Glomerular endothelial cell (primary cell): ENCODE measurements at regions not wholly inside any gene's neighbourhood (a gene's known extent, or its start where the extent isn't known, plus 50 kb on each side); places are given as distances from the start of the nearest gene placed in this dataset.
"Not testable (repeated sequence)": the region's sequence is repeated elsewhere in the genome, so short reads cannot be mapped to it uniquely, and the experiment has no call there.

Experiments used
- DNase-seq: peaks from one replicate; pipeline ENCODE4 v3.0.0-alpha.2; 2011; ENCODE audit warnings: low read depth, low spot score; ENCODE audit errors: extremely low read depth

GRCh38 chr12:131287015-131287937 is 333.6 kb downstream of the ADGRD1 start:
- DNase-seq, result no peak

- no peak for DNase-seq
Observed at GRCh38 chr12:131287938-131288764, 334.4 kb downstream of the ADGRD1 start.

- not testable (repeated sequence) for DNase-seq
Observed at GRCh38 chr12:131288765-131289695, 335.3 kb downstream of the ADGRD1 start.

GRCh38 chr12:131289807-131290206 is 336.1 kb downstream of the ADGRD1 start:
- not testable (repeated sequence) for DNase-seq

GRCh38 chr12:131290255-131290959 is 336.7 kb downstream of the ADGRD1 start:
- no peak for DNase-seq

- DNase-seq, result not testable (repeated sequence)
Observed at GRCh38 chr12:131293071-131294015, 339.6 kb downstream of the ADGRD1 start.

- not testable (repeated sequence) for DNase-seq
Observed at GRCh38 chr12:131294716-131295115, 341.0 kb downstream of the ADGRD1 start.

GRCh38 chr12:131295117-131295516 is 341.4 kb downstream of the ADGRD1 start:
- not testable (repeated sequence) for DNase-seq

GRCh38 chr12:131295559-131295958 is 341.9 kb downstream of the ADGRD1 start:
- not testable (repeated sequence) for DNase-seq

GRCh38 chr12:131296136-131296535 is 342.4 kb downstream of the ADGRD1 start:
- not testable (repeated sequence) for DNase-seq

- not testable (repeated sequence) for DNase-seq
Observed at GRCh38 chr12:131296651-131297050, 342.9 kb downstream of the ADGRD1 start.

GRCh38 chr12:131298526-131299369 is 345.0 kb downstream of the ADGRD1 start:
- not testable (repeated sequence) for DNase-seq

GRCh38 chr12:131299370-131299701 is 345.6 kb downstream of the ADGRD1 start:
- not testable (repeated sequence) for DNase-seq

GRCh38 chr12:131303576-131303975 is 349.9 kb downstream of the ADGRD1 start:
- not testable (repeated sequence) for DNase-seq

- DNase-seq, result not testable (repeated sequence)
Observed at GRCh38 chr12:131304642-131305041, 350.9 kb downstream of the ADGRD1 start.

GRCh38 chr12:131309700-131310099 is 356.0 kb downstream of the ADGRD1 start:
- no peak for DNase-seq

GRCh38 chr12:131310227-131310969 is 356.7 kb downstream of the ADGRD1 start:
- DNase-seq, result not testable (repeated sequence)
